ENCODE measurements at regions not wholly inside any gene's neighbourhood (a gene's known extent, or its start where the extent isn't known, plus 50 kb on each side); places are given as distances from the start of the nearest gene placed in this dataset.

GRCh38 chr4:141347684-141348083 lies 127.0 kb downstream of the ZNF330 start:
- H3K27ac Mint-ChIP-seq (ENCODE audit: unreplicated experiment), result no peak overlapping the region
- no peaks in the 10 kb centered on the region for H3K9me3 Mint-ChIP-seq (ENCODE audit: low read depth, unreplicated experiment)
- no peaks in the 10 kb centered on the region for H3K27me3 Mint-ChIP-seq (ENCODE audit: unreplicated experiment)
- no TSS peak for BruUV-seq (replicated peaks)
- peaks cover 40% of the 10 kb centered on the region for H3K4me1 Mint-ChIP-seq (ENCODE audit: low read depth, unreplicated experiment)
- H3K36me3 Mint-ChIP-seq (ENCODE audit: insufficient read depth, unreplicated experiment), result no peaks in the 10 kb centered on the region
- TF ChIP-seq, protein P1, sequence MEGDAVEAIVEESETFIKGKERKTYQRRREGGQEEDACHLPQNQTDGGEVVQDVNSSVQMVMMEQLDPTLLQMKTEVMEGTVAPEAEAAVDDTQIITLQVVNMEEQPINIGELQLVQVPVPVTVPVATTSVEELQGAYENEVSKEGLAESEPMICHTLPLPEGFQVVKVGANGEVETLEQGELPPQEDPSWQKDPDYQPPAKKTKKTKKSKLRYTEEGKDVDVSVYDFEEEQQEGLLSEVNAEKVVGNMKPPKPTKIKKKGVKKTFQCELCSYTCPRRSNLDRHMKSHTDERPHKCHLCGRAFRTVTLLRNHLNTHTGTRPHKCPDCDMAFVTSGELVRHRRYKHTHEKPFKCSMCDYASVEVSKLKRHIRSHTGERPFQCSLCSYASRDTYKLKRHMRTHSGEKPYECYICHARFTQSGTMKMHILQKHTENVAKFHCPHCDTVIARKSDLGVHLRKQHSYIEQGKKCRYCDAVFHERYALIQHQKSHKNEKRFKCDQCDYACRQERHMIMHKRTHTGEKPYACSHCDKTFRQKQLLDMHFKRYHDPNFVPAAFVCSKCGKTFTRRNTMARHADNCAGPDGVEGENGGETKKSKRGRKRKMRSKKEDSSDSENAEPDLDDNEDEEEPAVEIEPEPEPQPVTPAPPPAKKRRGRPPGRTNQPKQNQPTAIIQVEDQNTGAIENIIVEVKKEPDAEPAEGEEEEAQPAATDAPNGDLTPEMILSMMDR (IDR thresholded peaks at IDR 0.05; ENCODE audit: unreplicated experiment), result no peak
- no peak for DNase-seq
- no peak overlapping the region for H3K4me3 Mint-ChIP-seq (ENCODE audit: low read depth, unreplicated experiment)
- intact Hi-C loops (cut with micrococcal nuclease; ENCODE audit: unreplicated experiment), result loop anchor here (5.0 to 10.0 kb wide), 4 partner anchors 307 to 750 kb away; no protein-coding TSS in a partner anchor
- CTCF ChIA-PET, result interaction anchor here (1.9 kb wide), 1 partner anchor 307 kb away, joined by 5 read pairs; no protein-coding TSS in a partner anchor

DNA sequence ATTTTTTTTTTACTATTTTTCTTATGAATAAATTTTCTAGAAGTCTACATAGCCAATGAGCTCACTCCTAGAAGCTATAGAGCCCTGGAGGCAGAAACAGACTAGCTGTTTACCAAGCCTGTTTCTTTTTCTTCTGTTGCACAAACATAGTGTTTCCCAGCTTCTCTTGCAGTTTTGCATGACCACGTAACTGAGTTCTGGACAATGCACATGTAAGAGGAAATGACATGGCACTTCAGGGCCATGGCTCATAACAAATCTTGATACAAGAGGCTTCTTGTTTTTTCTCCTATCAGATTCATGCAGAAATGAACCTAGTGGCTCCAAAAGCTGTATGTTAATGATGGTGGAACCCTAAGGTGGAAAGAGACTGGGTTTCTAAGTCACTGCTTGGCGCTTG lies 127.4 kb downstream of the ZNF330 start:
- no peak overlapping the region for H3K4me3 Mint-ChIP-seq (ENCODE audit: low read depth, unreplicated experiment)

DNA sequence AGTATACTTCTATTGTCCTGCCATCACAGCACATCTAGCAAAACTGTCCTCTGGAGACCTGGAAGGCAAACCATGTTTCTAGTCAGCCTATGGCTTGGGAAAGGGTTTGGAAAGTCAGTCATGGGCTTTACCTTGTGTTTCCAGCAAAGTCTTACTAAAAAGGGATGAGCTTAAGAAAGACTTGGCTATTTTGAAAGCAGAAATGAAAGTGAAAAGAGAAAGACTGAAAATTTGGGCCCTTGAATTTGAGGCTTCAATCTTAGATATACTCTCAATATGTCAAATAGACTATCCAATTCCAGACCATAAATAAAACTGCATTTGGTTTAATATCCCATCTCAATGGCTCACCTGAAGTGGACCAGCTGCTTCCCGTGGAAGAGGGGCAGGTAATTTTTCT lies 127.9 kb downstream of the ZNF330 start:
- no peak for DNase-seq
- H3K27ac Mint-ChIP-seq (ENCODE audit: unreplicated experiment), result peak overlapping the region; percentile 92
- intact Hi-C loops (cut with micrococcal nuclease; ENCODE audit: unreplicated experiment), result loop anchor here (5.0 to 10.0 kb wide), 4 partner anchors 306 to 749 kb away; no protein-coding TSS in a partner anchor
- no peaks in the 10 kb centered on the region for H3K27me3 Mint-ChIP-seq (ENCODE audit: unreplicated experiment)
- BruUV-seq (replicated peaks), result no TSS peak
- TF ChIP-seq, protein P1 (IDR thresholded peaks at IDR 0.05; ENCODE audit: unreplicated experiment), result no peak
- CTCF ChIA-PET, result no interaction called here
- H3K4me3 Mint-ChIP-seq (ENCODE audit: low read depth, unreplicated experiment), result no peak overlapping the region
- H3K4me1 Mint-ChIP-seq (ENCODE audit: low read depth, unreplicated experiment), result peaks cover 48% of the 10 kb centered on the region
- no peaks in the 10 kb centered on the region for H3K9me3 Mint-ChIP-seq (ENCODE audit: low read depth, unreplicated experiment)
- H3K36me3 Mint-ChIP-seq (ENCODE audit: insufficient read depth, unreplicated experiment), result peaks cover 6% of the 10 kb centered on the region

More for the DNA sequence above, 127.4 kb downstream of the ZNF330 start:
- Mint-ChIP-seq H3K27ac (ENCODE audit: unreplicated experiment) (no peak overlapping the region), H3K36me3 (ENCODE audit: insufficient read depth, unreplicated experiment) (peaks cover 4% of the 10 kb centered on the region), H3K9me3 (ENCODE audit: low read depth, unreplicated experiment) (no peaks in the 10 kb centered on the region), H3K4me1 (ENCODE audit: low read depth, unreplicated experiment) (peaks cover 44% of the 10 kb centered on the region), H3K27me3 (ENCODE audit: unreplicated experiment) (no peaks in the 10 kb centered on the region)
- DNase-seq, result no peak
- CTCF ChIA-PET, result no interaction called here
- intact Hi-C loops (cut with micrococcal nuclease; ENCODE audit: unreplicated experiment), result loop anchor here (5.0 to 10.0 kb wide), 4 partner anchors 307 to 749 kb away; no protein-coding TSS in a partner anchor
- TF ChIP-seq, protein P1 (IDR thresholded peaks at IDR 0.05; ENCODE audit: unreplicated experiment), result no peak
- no TSS peak for BruUV-seq (replicated peaks)

GRCh38 chr4:141349236-141349635 lies 128.5 kb downstream of the ZNF330 start:
- no peaks in the 10 kb centered on the region for H3K27me3 Mint-ChIP-seq (ENCODE audit: unreplicated experiment)
- TF ChIP-seq, protein P1 (IDR thresholded peaks at IDR 0.05; ENCODE audit: unreplicated experiment), result no peak
- peaks cover 55% of the 10 kb centered on the region for H3K4me1 Mint-ChIP-seq (ENCODE audit: low read depth, unreplicated experiment)
- DNase-seq, result no peak
- H3K27ac Mint-ChIP-seq (ENCODE audit: unreplicated experiment), result peak overlapping the region; percentile 92
- CTCF ChIA-PET, result interaction anchor here (1.0 kb wide), 1 partner anchor 260 kb away, joined by 5 read pairs; no protein-coding TSS in a partner anchor
- no TSS peak for BruUV-seq (replicated peaks)
- H3K36me3 Mint-ChIP-seq (ENCODE audit: insufficient read depth, unreplicated experiment), result peaks cover 6% of the 10 kb centered on the region
- H3K9me3 Mint-ChIP-seq (ENCODE audit: low read depth, unreplicated experiment), result peaks cover 4% of the 10 kb centered on the region
- intact Hi-C loops (cut with micrococcal nuclease; ENCODE audit: unreplicated experiment), result loop anchor here (5.0 to 10.0 kb wide), 4 partner anchors 306 to 748 kb away; no protein-coding TSS in a partner anchor
- H3K4me3 Mint-ChIP-seq (ENCODE audit: low read depth, unreplicated experiment), result no peak overlapping the region

Measured in Calu3 (cell line).